ENCODE measurements at regions not wholly inside any gene's neighbourhood (a gene's known extent, or its start where the extent isn't known, plus 50 kb on each side); places are given as distances from the start of the nearest gene placed in this dataset.
"Not testable (repeated sequence)": the region's sequence is repeated elsewhere in the genome, so short reads cannot be mapped to it uniquely, and the experiment has no call there.

DNA sequence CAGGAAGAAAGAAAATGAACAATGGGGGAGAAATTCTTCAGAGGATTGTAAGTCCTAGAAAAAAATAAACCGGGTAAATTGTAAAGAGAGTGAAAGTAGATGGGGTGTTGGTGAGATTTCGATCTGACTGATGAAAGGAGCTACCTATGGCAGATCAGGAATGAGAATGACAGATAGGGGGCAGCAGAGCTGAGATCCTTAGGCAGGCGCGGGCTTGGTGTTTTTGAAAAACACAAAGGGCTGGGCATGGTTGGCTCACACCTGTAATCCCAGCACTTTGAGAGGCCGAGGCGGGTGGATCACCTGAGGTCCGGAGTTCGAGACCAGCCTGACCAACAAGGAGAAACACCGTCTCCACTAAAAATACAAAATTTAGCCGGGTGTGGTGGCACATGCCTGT lies 1468.6 kb upstream of the SLC10A2 start:
- no peak for DNase-seq (ENCODE audit: low spot score)

GRCh38 chr13:104532132-104532531 lies 1465.9 kb upstream of the SLC10A2 start:
- DNase-seq (ENCODE audit: low spot score) = no peak

GRCh38 chr13:104530741-104531140 lies 1464.5 kb upstream of the SLC10A2 start:
- no peak for DNase-seq (ENCODE audit: low spot score)

DNA sequence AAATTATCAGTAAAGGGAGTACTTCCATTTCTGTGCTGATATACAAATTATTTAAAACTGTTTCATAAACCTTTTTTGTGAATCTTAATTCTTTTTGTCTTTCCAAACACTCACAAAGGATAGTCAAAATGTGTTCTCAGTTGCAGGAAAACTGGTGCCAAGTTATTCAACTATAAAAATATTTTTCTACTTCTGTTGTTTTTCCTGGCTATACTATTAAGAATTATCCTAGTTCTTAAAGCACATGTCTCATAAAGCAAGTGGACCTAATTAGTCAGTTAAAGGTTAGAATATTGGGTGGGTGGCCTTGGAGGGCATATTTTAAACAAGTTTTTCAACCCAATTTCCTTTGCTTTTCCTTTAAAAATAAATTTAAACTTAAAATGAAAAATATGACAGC lies 1460.3 kb upstream of the SLC10A2 start:
- no peak for DNase-seq (ENCODE audit: low spot score)

DNA sequence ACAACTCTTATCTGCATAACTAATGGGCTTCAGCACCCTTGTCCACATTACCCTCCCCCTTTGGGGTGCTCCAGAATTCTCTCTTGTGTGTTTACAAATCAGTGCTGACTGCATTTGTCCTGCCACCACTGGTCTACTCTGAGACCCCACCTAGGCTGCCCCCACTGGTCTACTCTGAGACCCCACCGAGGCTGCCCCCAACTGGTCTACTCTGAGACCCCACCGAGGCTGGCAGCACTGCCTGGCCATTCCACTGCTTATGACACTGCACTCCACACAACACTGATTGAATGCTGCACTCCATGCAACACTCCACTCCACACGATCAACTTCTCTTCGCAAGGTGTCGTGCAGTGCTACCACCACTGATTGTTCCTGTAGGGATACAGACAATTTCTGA lies 1459.2 kb upstream of the SLC10A2 start:
- DNase-seq (ENCODE audit: low spot score) = no peak

DNA sequence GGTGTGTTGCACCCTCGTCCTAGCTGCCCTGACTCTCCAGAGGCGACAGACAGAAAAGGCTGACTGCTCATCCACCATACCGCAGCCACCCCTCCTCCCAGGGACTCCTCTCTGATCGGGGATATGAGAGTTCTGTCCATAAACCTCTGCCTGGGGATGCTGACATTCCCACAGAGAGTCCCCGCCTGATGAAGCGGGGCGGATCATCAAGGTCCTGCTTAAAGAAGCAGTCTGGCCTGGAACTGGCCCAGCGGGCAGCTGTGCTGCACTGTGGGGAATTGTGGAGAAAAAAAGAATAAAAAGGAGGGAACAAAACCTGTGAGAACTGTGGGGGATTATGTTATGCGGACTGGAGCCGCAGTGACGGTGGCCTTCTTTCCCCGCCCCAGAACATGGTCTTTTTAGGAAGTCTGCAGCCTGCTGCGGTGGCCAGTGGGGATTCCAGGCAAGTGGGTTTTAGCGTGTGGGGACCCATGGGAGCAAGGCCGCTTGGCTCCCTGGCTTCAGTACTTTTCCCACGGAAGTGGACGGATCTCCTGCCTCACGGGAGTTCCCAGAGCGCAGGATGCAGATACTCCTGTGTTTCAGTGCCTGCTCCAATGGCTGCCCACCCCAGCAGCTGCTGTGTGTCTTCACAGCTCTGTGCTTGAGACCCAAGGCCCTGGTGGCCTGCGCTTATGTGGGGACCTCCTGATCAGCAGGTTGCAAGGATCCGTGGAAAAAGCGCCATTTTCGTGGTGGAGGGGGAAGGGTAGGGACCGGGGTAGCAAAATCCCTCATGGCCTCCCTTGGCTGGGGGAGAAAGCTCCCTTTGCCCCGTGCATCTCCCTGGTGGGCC lies 1456.2 kb upstream of the SLC10A2 start:
- DNase-seq (ENCODE audit: low spot score) = no peak

DNA sequence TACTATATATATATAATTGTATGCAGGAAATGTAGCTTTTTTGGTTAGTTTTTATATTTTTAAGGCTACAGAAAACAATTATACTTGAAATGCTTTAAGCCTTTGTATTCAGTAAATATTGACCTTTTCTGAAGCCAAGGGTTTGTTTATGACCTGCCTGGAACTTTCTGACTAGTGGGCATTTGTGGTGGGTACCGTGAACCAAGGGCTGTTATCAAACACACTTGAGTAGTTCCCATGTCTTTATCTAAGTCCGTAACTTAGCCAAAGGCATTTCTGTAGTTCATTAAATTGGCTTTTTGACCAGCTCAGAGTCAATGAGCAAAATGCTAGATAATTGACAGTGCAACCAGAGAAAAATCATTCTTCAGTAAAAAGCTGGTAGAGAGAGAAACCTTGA lies 1444.2 kb upstream of the SLC10A2 start:
- DNase-seq (ENCODE audit: low spot score) = no peak

- DNase-seq (ENCODE audit: low spot score) = not testable (repeated sequence)
Measured at GRCh38 chr13:104493502-104493901, 1427.3 kb upstream of the SLC10A2 start.

DNA sequence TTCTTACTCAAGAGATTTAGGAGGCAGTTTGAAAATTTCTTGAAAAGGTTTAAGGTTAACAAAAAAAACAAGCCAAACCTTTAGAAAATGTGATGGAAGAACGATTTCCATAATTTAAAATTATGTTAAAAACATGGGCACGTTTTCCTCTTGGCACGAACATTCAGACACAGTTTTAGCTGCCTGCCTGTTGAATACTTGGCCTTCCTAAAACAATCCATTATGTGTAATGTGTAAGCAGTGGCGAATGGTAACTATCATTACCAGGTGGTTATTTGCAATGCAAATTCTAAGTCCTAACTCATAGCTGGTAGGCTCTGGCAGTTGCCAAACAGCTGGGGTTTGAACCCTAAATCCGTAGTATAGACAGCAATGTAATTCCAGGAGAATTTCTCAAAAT lies 1425.7 kb upstream of the SLC10A2 start:
- DNase-seq (ENCODE audit: low spot score) = no peak

- no peak for DNase-seq (ENCODE audit: low spot score)
Measured at GRCh38 chr13:104487006-104487405, 1420.8 kb upstream of the SLC10A2 start.

GRCh38 chr13:104485571-104485970 lies 1419.4 kb upstream of the SLC10A2 start:
- DNase-seq (ENCODE audit: low spot score) = no peak

GRCh38 chr13:104483631-104484030 lies 1417.4 kb upstream of the SLC10A2 start:
- DNase-seq (ENCODE audit: low spot score) = no peak

- DNase-seq (ENCODE audit: low spot score) = no peak
Measured at GRCh38 chr13:104477261-104477660, 1411.0 kb upstream of the SLC10A2 start.

GRCh38 chr13:104473936-104474335 lies 1407.7 kb upstream of the SLC10A2 start:
- no peak for DNase-seq (ENCODE audit: low spot score)

GRCh38 chr13:104466016-104466415 lies 1399.8 kb upstream of the SLC10A2 start:
- no peak for DNase-seq (ENCODE audit: low spot score)

- no peak for DNase-seq (ENCODE audit: low spot score)
Measured at GRCh38 chr13:104461049-104461448, 1394.8 kb upstream of the SLC10A2 start.

GRCh38 chr13:104460554-104460953 lies 1394.3 kb upstream of the SLC10A2 start:
- peak; percentile 30 for DNase-seq (ENCODE audit: low spot score)

DNA sequence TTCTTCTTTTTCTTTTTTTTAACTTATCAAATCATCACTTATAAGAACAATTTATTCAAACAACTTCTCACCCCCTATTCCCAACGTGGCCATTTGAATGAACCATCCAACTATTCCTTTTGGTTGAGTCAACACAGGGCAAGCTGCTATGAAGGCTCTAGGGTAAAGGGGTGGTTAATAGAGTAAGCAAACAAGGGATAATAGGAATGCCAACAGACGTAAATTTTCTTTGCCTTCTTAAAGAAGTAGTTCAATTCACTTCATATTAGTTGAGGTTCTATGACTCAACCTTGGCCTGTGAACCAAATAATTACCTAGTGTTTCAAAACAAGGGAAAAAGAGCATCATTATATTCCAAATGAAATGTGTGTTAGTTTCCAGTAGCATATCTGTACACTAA lies 1383.8 kb upstream of the SLC10A2 start:
- no peak for DNase-seq (ENCODE audit: low spot score)

GRCh38 chr13:104447348-104447747 lies 1381.1 kb upstream of the SLC10A2 start:
- no peak for DNase-seq (ENCODE audit: low spot score)

GRCh38 chr13:104442536-104442935 lies 1376.3 kb upstream of the SLC10A2 start:
- DNase-seq (ENCODE audit: low spot score) = no peak

GRCh38 chr13:104436555-104436954 lies 1370.3 kb upstream of the SLC10A2 start:
- no peak for DNase-seq (ENCODE audit: low spot score)

DNA sequence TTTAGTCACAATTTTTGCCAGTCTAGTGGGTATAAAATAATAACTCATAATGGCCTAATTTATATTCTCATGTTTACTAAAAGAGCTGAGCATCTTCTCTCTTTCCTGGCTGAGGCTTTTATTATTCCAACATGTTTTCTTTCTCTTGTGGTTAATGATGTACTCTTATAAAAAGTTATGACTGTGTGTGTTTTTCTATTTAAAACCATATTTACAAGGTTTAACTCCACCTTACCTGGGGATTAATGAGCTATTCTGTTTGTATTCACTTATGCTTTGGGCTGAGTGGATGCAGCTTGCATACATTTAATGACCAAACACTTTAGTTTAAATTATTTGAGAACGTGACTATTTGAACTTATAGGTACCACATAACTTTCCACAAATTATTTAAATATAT lies 1365.7 kb upstream of the SLC10A2 start:
- DNase-seq (ENCODE audit: low spot score) = no peak

GRCh38 chr13:104426435-104426834 lies 1360.2 kb upstream of the SLC10A2 start:
- no peak for DNase-seq (ENCODE audit: low spot score)

DNA sequence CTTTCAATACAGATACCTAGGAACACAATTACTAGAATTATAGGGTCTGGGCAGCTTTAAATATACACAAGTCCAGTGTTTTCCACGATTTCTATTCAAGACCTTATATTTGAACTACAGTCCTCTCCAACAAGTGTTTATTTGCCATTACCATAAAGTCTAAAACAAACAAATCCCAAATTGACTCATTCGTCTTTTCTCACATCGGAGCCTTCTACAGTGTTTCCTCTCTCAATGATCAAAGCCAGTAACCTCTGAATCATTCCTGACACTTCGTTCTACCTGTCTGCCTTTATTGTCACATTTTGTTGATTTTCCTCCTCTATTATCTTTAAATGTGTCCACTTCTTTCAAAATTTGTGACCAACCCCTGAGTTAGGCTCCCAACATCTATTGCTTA lies 1356.5 kb upstream of the SLC10A2 start:
- DNase-seq (ENCODE audit: low spot score) = no peak
